K562 (cell line): ENCODE measurements at regions not wholly inside any gene's neighbourhood (a gene's known extent, or its start where the extent isn't known, plus 50 kb on each side); places are given as distances from the start of the nearest gene placed in this dataset.

Source experiments
- ATAC-seq: fragments of 200-7000 bp; cut with Tn5 transposase; 3 replicates; pipeline ENCODE4 v1.9.1; 2020; ENCODE audit warnings: moderate library complexity
- BruUV-seq: library from RNA; stranded (reverse); fragments of 400-500 nt; replicated peaks from 2 replicates; lab custom pipeline; 2021; lab: Mats Ljungman, UMichigan
- CTCF ChIA-PET: fragments of 300-600 bp; formaldehyde crosslinking; extraction: SDS; loops from one replicate; lab custom pipeline; 2021; ENCODE audit warnings: low intra/inter-chr PET ratio; lab: Yijun Ruan, JAX
- POLR2A ChIA-PET: fragments of 300-600, 350-650 bp; sonication (Branson Sonifier 250); formaldehyde crosslinking; extraction: SDS; loops from one replicate; lab custom pipeline; 2021; ENCODE audit warnings: antibody characterized with exemption, inconsistent platforms; lab: Yijun Ruan, JAX
- DNase-seq, 4 experiments: peaks; one replicate each; pipeline versions ENCODE4 v3.0.0 to v3.0.0-alpha.2; 2011 to 2018; ENCODE audit warnings: low spot score in 3 of 4, mixed read lengths in 3 of 4; ENCODE audit errors: extremely low read depth in 1 of 4
- FAIRE-seq: peaks from 2 replicates; lab custom pipeline; 2011; peaks lifted over from hg19 to GRCh38; lab: Jason Lieb, UNC
- H2AFZ ChIP-seq: 2 replicates; pipeline ENCODE4 v1.6.0; 2011; ENCODE audit warnings: low read depth, low read length, control low read depth, inconsistent platforms
- H3K27ac ChIP-seq: fragments of 200-600 bp; 3 replicates; pipeline ENCODE4 v1.8.0; 2011; ENCODE audit warnings: low read depth, mild to moderate bottlenecking, control low read depth, inconsistent platforms, low read length, moderate library complexity, mixed read lengths; ENCODE audit errors: extremely low read depth
- H3K27me3 ChIP-seq, 2 experiments: fragments of 300-600 bp in 1 of 2; 2 replicates in 1 of 2; 3 replicates in 1 of 2; pipeline versions ENCODE4 v1.6.0 to v1.8.0; 2011; ENCODE audit warnings: inconsistent platforms in 2 of 2, low read length in 2 of 2, mild to moderate bottlenecking in 1 of 2, mixed read lengths in 1 of 2, moderate library complexity in 1 of 2; ENCODE audit not compliant: control insufficient read depth in 2 of 2, insufficient read depth in 2 of 2
- H3K36me3 ChIP-seq: fragments of 300-600 bp; 3 replicates; pipeline ENCODE4 v1.8.0; 2011; ENCODE audit warnings: mild to moderate bottlenecking, low read length, inconsistent platforms; ENCODE audit not compliant: control insufficient read depth, insufficient read depth
- H3K4me1 ChIP-seq, 2 experiments: fragments of 200-600 bp in 1 of 2; replicated peaks in 1 of 2; 2 replicates in 1 of 2; 3 replicates in 1 of 2; pipeline versions ENCODE4 v1.5.1 to v1.8.0; 2011; ENCODE audit warnings: inconsistent platforms in 2 of 2, low read length in 2 of 2, mild to moderate bottlenecking in 1 of 2, mixed read lengths in 1 of 2, moderate library complexity in 1 of 2; ENCODE audit not compliant: control insufficient read depth in 2 of 2, insufficient read depth in 2 of 2
- H3K4me2 ChIP-seq: 2 replicates; pipeline ENCODE4 v1.6.1; 2011; ENCODE audit warnings: low read length, control low read depth, inconsistent platforms, mixed read lengths; ENCODE audit not compliant: insufficient read depth
- H3K4me3 ChIP-seq: fragments of 200-600 bp; sonication (generic), shearing (Covaris generic); 2 replicates; pipeline ENCODE4 v1.5.1; 2016; ENCODE audit warnings: control low read depth, inconsistent platforms
- H3K79me2 ChIP-seq: fragments of 200-600 bp; 3 replicates; pipeline ENCODE4 v1.8.0; 2011; ENCODE audit warnings: low read length, inconsistent platforms; ENCODE audit not compliant: control insufficient read depth, insufficient read depth
- H3K9ac ChIP-seq, 2 experiments: 2 replicates each; pipeline versions ENCODE4 v1.6.0 to v1.6.1; 2011; ENCODE audit warnings: low read depth in 2 of 2, low read length in 2 of 2, control low read depth in 1 of 2, inconsistent platforms in 1 of 2, mild to moderate bottlenecking in 1 of 2, mixed read lengths in 1 of 2; ENCODE audit not compliant: insufficient read depth in 1 of 2
- H3K9me1 ChIP-seq: one replicate; pipeline ENCODE4 v1.6.0; 2011; ENCODE audit warnings: inconsistent platforms, mild to moderate bottlenecking, low read length, moderate library complexity; ENCODE audit not compliant: control insufficient read depth, insufficient read depth
- H3K9me3 ChIP-seq: replicated peaks from 2 replicates; pipeline ENCODE4 v1.5.1; 2011; ENCODE audit warnings: low read depth, low read length, inconsistent platforms; ENCODE audit not compliant: control insufficient read depth, insufficient read depth
- H4K20me1 ChIP-seq: replicated peaks from 2 replicates; pipeline ENCODE4 v1.6.1; 2011; ENCODE audit warnings: low read length, inconsistent platforms, mixed read lengths; ENCODE audit not compliant: control insufficient read depth, insufficient read depth
- ATF1 ChIP-seq, 2 experiments: fragments of 450-650 bp in 1 of 2; IDR thresholded peaks; 2 replicates each; pipeline ENCODE4 v1.6.1; 2016; ENCODE audit warnings: missing compliant biosample characterization in 1 of 2, missing genetic modification characterization in 1 of 2
- BDP1 ChIP-seq: IDR thresholded peaks from 3 replicates; pipeline ENCODE4 v1.6.1; 2011; ENCODE audit not compliant: insufficient read length, insufficient read depth
- CUX1 ChIP-seq: fragments of 200-800 bp; sonication (Bioruptor generic); IDR thresholded peaks from 2 replicates; pipeline ENCODE4 v1.6.1; 2016; ENCODE audit warnings: missing genetic modification characterization, missing compliant biosample characterization
- FOXP4 ChIP-seq: sonication (generic); formaldehyde crosslinking; IDR thresholded peaks from 2 replicates; pipeline ENCODE4 v1.8.0; 2022; ENCODE audit warnings: mild to moderate bottlenecking, missing genetic modification reagents, borderline replicate concordance
- GTF2B ChIP-seq: IDR thresholded peaks from 2 replicates; pipeline ENCODE4 v1.6.1; 2011; ENCODE audit not compliant: insufficient read length; ENCODE audit errors: extremely low read depth
- ID3 ChIP-seq, 2 experiments: fragments of 250-450 bp in 1 of 2; fragments of 450-650 bp in 1 of 2; sonication (Bioruptor Pico) in 1 of 2; IDR thresholded peaks; 2 replicates each; pipeline versions ENCODE4 v1.6.1 to v1.8.0; 2016 to 2021; ENCODE audit warnings: mild to moderate bottlenecking in 2 of 2, moderate library complexity in 2 of 2, missing compliant biosample characterization in 1 of 2, missing genetic modification characterization in 1 of 2
- NFATC3 ChIP-seq: fragments of 450-650 bp; IDR thresholded peaks from 2 replicates; pipeline ENCODE4 v1.6.1; 2017; ENCODE audit warnings: mild to moderate bottlenecking
- NFRKB ChIP-seq: fragments of 450-650 bp; IDR thresholded peaks from 2 replicates; pipeline ENCODE4 v1.6.1; 2016; ENCODE audit warnings: low read depth
- POLR2AphosphoS2 ChIP-seq: IDR thresholded peaks from 2 replicates; pipeline ENCODE4 v1.6.1; 2012; ENCODE audit warnings: low read length, improper control_type of control experiment
- POLR2B ChIP-seq: fragments of 450-650 bp; IDR thresholded peaks from 2 replicates; pipeline ENCODE4 v1.6.1; 2018; ENCODE audit warnings: low read depth; ENCODE audit not compliant: partially characterized antibody
- SMAD2 ChIP-seq: fragments of 150-350 bp; IDR thresholded peaks from 2 replicates; pipeline ENCODE4 v1.6.1; 2014; ENCODE audit warnings: low read depth, mild to moderate bottlenecking, low read length
- SMAD4 ChIP-seq: fragments of 250-450 bp; sonication (Bioruptor Pico); conservative IDR thresholded peaks from 2 replicates; pipeline ENCODE4 v1.8.0; 2021; ENCODE audit warnings: inconsistent platforms, mild to moderate bottlenecking, moderate library complexity
- SUPT5H ChIP-seq: fragments of 450-650 bp; IDR thresholded peaks from 2 replicates; pipeline ENCODE4 v1.6.1; 2016
- in situ Hi-C: fragments of 300-500 bp; cut with MboI; formaldehyde crosslinking; loops from 4 replicates; pipeline ENCODE4 v1.15.0; 2018; ENCODE audit warnings: inconsistent platforms, mixed read lengths
- intact Hi-C: fragments of 100-400 bp; cut with micrococcal nuclease; formaldehyde crosslinking; loops from 2 replicates; pipeline ENCODE4 v1.14.2; 2022

GRCh38 chr5:98101131-98101530 is 672.3 kb upstream of the RGMB start:
- TF ChIP-seq NFATC3 (no peak), GTF2B (no peak), SUPT5H (no peak), ATF1 (CRISPR knock-in tag; IDR thresholded peaks at IDR 0.05) (no peak), ATF1 (tag; IDR thresholded peaks at IDR 0.05) (no peak), SMAD4 (CRISPR knock-in tag) (no peak), POLR2B (no peak), FOXP4 (CRISPR knock-in tag) (no peak), NFRKB (no peak), ID3 (CRISPR knock-in tag; IDR thresholded peaks at IDR 0.05) (no peak), ID3 (tag; IDR thresholded peaks at IDR 0.05) (no peak), BDP1 (no peak), CUX1 (CRISPR knock-in tag) (no peak), SMAD2 (no peak), POLR2AphosphoS2 (no peak)
- no peaks in the 10 kb centered on the region for H3K79me2 ChIP-seq
- H4K20me1 ChIP-seq, result no peaks in the 10 kb centered on the region
- CTCF ChIA-PET, result no interaction called here
- H3K9me3 ChIP-seq, result no peaks in the 10 kb centered on the region; the same call in none of the 2 replicates
- intact Hi-C loops, result no loop called here
- no peaks in the 10 kb centered on the region for H3K4me1 ChIP-seq
- in situ Hi-C loops, result no loop called here
- no peak overlapping the region for H3K27ac ChIP-seq
- H2AFZ ChIP-seq, result no peak overlapping the region
- no peak for ATAC-seq
- no peaks in the 10 kb centered on the region for H3K36me3 ChIP-seq
- H3K27me3 ChIP-seq, result no peaks in the 10 kb centered on the region
- FAIRE-seq, result no peak
- BruUV-seq, result no TSS peak
- DNase-seq, result no peak
- no peak overlapping the region for H3K4me2 ChIP-seq
- H3K9ac ChIP-seq, result no peak overlapping the region
- H3K4me3 ChIP-seq, result no peak overlapping the region
- POLR2A ChIA-PET, result no interaction called here
- no peaks in the 10 kb centered on the region for H3K9me1 ChIP-seq
